ENCODE measurements at regions not wholly inside any gene's neighbourhood (a gene's known extent, or its start where the extent isn't known, plus 50 kb on each side); places are given as distances from the start of the nearest gene placed in this dataset.
A peak's percentile ranks its signal among the peaks of the same experiment; 100 is the strongest.

DNA sequence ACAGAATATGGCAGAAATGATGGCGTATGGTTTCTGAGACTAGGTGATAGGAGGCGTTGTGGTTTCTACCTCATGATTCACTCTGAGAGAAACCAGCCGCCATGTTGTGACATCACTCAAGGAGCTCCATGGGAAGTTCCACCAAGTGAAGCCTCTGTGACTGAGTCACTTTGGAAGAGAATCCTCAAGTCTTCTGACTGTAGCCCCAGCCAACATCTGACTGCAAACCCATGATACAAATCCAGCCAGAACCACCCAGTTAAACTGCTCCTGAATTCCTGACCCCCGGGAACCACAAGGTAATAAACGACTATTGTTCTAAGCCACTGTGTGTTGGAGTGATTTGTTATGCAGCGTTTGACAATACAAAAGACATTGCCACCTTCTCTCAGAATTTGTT, 91.1 kb upstream of the CARD11 start:
- 91% methylated on average over 4 of the region's 6 CpGs for WGBS (ENCODE audit: insufficient coverage)
- CTCF ChIA-PET, result interaction anchor here (1.2 to 5.6 kb wide), 5 partner anchors 12 to 265 kb away, joined by 3 to 27 read pairs (median 5); no protein-coding TSS in a partner anchor
- Histone ChIP-seq H3K27ac (ENCODE audit: insufficient read depth in 1 of 2, low read depth in 1 of 2, low read length in 2 of 2, poor library complexity in 1 of 2, severe bottlenecking in 2 of 2) (no peak overlapping the region), H3K36me3 (ENCODE audit: control insufficient read depth in 4 of 4, insufficient read depth in 4 of 4, low read length in 3 of 4) (no peaks in the 10 kb centered on the region), H3K4me3 (ENCODE audit: control insufficient read depth in 1 of 7, extremely low read depth in 1 of 7, insufficient read depth in 4 of 7, low read depth in 2 of 7, low read length in 6 of 7) (no peak overlapping the region), H3K4me1 (ENCODE audit: control extremely low read depth in 1 of 4, control insufficient read depth in 4 of 4, insufficient read depth in 4 of 4, low read length in 3 of 4) (peaks cover 7 to 26% (median 13%) of the 10 kb centered on the region in 4 experiments), H3K27me3 (replicated peaks in 2 of 5; ENCODE audit: control insufficient read depth in 4 of 5, insufficient read depth in 5 of 5, low read length in 4 of 5) (no peaks in the 10 kb centered on the region), H3K9me3 (ENCODE audit: control extremely low read depth in 1 of 5, control insufficient read depth in 4 of 5, insufficient read depth in 2 of 5, low read depth in 1 of 5, low read length in 4 of 5) (peaks cover 0 to 6% (median 2%) of the 10 kb centered on the region in 5 experiments)
- POLR2A ChIA-PET, result interaction anchor here (1.0 kb wide), 1 partner anchor 12 kb away, joined by 5 read pairs; no protein-coding TSS in a partner anchor
- DNase-seq, result peak; percentile 39 to 79 (median 76)

DNA sequence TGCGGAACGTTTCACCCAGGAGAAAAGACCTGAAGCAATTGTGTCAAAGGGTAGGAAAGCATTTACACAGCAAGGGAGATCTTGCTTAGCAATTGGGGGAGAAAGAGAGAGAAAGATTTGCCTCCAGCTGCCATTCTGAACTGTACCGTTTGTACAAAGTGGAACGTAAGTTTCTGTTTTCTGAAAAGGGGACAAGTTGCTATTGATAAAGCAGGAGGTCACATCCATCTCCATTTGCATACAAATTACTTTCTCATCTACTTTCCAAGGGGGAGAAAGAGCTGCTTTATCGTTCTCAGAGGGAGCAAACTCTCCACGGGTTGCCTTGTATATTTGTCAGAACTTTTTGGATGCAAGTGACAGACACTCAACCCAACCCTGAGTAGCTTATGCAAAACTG, 92.0 kb upstream of the CARD11 start:
- WGBS (ENCODE audit: insufficient coverage), result 80% methylated on average over 2 of the region's 6 CpGs
- Histone ChIP-seq H3K4me3 (ENCODE audit: control insufficient read depth in 1 of 7, extremely low read depth in 1 of 7, insufficient read depth in 4 of 7, low read depth in 2 of 7, low read length in 6 of 7) (no peak overlapping the region), H3K36me3 (ENCODE audit: control insufficient read depth in 4 of 4, insufficient read depth in 4 of 4, low read length in 3 of 4) (no peaks in the 10 kb centered on the region), H3K27ac (ENCODE audit: insufficient read depth in 1 of 2, low read depth in 1 of 2, low read length in 2 of 2, poor library complexity in 1 of 2, severe bottlenecking in 2 of 2) (no peak overlapping the region), H3K27me3 (replicated peaks in 2 of 5; ENCODE audit: control insufficient read depth in 4 of 5, insufficient read depth in 5 of 5, low read length in 4 of 5) (no peaks in the 10 kb centered on the region), H3K9me3 (ENCODE audit: control extremely low read depth in 1 of 5, control insufficient read depth in 4 of 5, insufficient read depth in 2 of 5, low read depth in 1 of 5, low read length in 4 of 5) (peaks cover 0 to 5% (median 2%) of the 10 kb centered on the region in 5 experiments), H3K4me1 (ENCODE audit: control extremely low read depth in 1 of 4, control insufficient read depth in 4 of 4, insufficient read depth in 4 of 4, low read length in 3 of 4) (peaks cover 7 to 26% (median 13%) of the 10 kb centered on the region in 4 experiments)
- DNase-seq, result no peak
- ChIA-PET CTCF (interaction anchor here (1.2 to 5.6 kb wide), 4 partner anchors 11 to 45 kb away, joined by 3 to 27 read pairs (median 9); no protein-coding TSS in a partner anchor), POLR2A (no interaction called here)

DNA sequence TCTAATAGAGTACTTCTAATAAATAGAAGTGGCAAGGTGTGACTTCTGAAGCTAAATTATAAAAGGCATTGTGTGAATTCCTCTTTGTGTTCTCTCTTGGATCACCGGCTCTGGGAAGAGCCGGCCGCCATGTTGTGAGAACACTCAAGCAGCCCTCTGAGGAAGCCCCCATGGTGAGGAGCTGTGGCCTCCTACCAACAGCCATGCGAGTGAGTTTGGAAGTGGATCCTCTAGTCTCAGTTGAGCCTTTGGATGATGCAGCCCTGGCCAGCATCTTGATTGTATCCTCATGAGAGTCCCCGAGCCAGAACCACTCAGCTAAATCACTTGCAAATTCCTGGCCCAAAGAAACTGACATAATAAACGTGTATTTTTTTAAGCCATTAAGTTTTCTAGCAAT, 94.5 kb upstream of the CARD11 start:
- ChIA-PET POLR2A (no interaction called here), CTCF (interaction anchor here (1.2 to 5.6 kb wide), 2 partner anchors 8 to 12 kb away, joined by 3 to 27 read pairs; no protein-coding TSS in a partner anchor)
- H3K27ac ChIP-seq (ENCODE audit: insufficient read depth in 1 of 2, low read depth in 1 of 2, low read length in 2 of 2, poor library complexity in 1 of 2, severe bottlenecking in 2 of 2), result no peak overlapping the region
- H3K9me3 ChIP-seq (ENCODE audit: control extremely low read depth in 1 of 5, control insufficient read depth in 4 of 5, insufficient read depth in 2 of 5, low read depth in 1 of 5, low read length in 4 of 5), result no peaks in the 10 kb centered on the region
- no peak overlapping the region for H3K4me3 ChIP-seq (ENCODE audit: control insufficient read depth in 1 of 7, extremely low read depth in 1 of 7, insufficient read depth in 4 of 7, low read depth in 2 of 7, low read length in 6 of 7)
- H3K27me3 ChIP-seq (replicated peaks in 2 of 5; ENCODE audit: control insufficient read depth in 4 of 5, insufficient read depth in 5 of 5, low read length in 4 of 5), result no peaks in the 10 kb centered on the region
- no peak for DNase-seq
- 93% methylated on average over 4 of the region's 6 CpGs for WGBS (ENCODE audit: insufficient coverage)
- peaks cover 7 to 24% (median 13%) of the 10 kb centered on the region in 4 experiments for H3K4me1 ChIP-seq (ENCODE audit: control extremely low read depth in 1 of 4, control insufficient read depth in 4 of 4, insufficient read depth in 4 of 4, low read length in 3 of 4)
- no peaks in the 10 kb centered on the region for H3K36me3 ChIP-seq (ENCODE audit: control insufficient read depth in 4 of 4, insufficient read depth in 4 of 4, low read length in 3 of 4)

DNA sequence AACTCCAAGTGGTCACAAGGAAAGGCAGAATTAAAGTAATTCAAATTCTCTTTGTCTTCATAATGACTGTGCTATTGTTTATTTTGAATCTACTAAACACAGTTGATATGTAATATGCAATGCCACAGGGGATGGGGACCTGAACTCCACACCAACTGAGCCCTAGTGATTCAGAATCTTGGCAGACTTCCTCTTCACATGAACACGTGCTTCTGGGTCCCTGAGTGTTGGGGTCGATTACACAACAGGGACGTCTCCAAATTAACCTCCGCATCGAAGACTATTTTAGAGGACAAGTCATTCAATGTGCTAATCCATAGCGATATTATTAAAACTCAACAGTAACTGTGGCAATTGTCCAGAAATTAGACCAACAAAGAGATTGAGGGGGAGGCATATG, 95.3 kb upstream of the CARD11 start:
- no peak overlapping the region for H3K4me3 ChIP-seq (ENCODE audit: control insufficient read depth in 1 of 7, extremely low read depth in 1 of 7, insufficient read depth in 4 of 7, low read depth in 2 of 7, low read length in 6 of 7)
- WGBS (ENCODE audit: insufficient coverage), result 4% methylated on average over 5 of the region's 6 CpGs
- peak; percentile 38 to 78 (median 76) for DNase-seq
- ChIA-PET CTCF (no interaction called here), POLR2A (no interaction called here)
- H3K27ac ChIP-seq (ENCODE audit: insufficient read depth in 1 of 2, low read depth in 1 of 2, low read length in 2 of 2, poor library complexity in 1 of 2, severe bottlenecking in 2 of 2), result no peak overlapping the region
- H3K4me1 ChIP-seq (ENCODE audit: control extremely low read depth in 1 of 4, control insufficient read depth in 4 of 4, insufficient read depth in 4 of 4, low read length in 3 of 4), result peaks cover 2 to 18% (median 11%) of the 10 kb centered on the region in 4 experiments
- no peaks in the 10 kb centered on the region for H3K27me3 ChIP-seq (replicated peaks in 2 of 5; ENCODE audit: control insufficient read depth in 4 of 5, insufficient read depth in 5 of 5, low read length in 4 of 5)
- H3K36me3 ChIP-seq (ENCODE audit: control insufficient read depth in 4 of 4, insufficient read depth in 4 of 4, low read length in 3 of 4), result no peaks in the 10 kb centered on the region
- no peaks in the 10 kb centered on the region for H3K9me3 ChIP-seq (ENCODE audit: control extremely low read depth in 1 of 5, control insufficient read depth in 4 of 5, insufficient read depth in 2 of 5, low read depth in 1 of 5, low read length in 4 of 5)

DNA sequence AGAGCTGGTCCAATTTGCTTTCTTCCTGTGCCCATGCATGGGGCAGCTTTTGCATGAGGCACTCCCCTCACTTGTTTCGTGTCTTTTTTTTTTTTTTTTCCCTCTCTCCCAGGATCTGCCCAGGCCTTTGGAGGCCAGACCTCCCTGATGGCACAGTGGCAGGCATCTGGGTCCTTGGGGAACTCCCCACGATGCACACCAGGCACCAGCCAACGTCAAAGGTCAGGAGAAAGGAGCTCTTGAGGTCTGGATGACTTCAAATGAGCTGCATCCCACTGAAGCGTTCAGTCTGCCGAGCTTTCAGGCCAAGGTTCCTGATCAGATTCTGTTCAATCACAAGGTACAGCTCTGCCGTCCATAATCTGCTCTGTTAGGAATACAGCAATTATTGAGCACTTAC, 97.2 kb upstream of the CARD11 start:
- Histone ChIP-seq H3K4me3 (ENCODE audit: control insufficient read depth in 1 of 7, extremely low read depth in 1 of 7, insufficient read depth in 4 of 7, low read depth in 2 of 7, low read length in 6 of 7) (no peak overlapping the region), H3K27me3 (replicated peaks in 2 of 5; ENCODE audit: control insufficient read depth in 4 of 5, insufficient read depth in 5 of 5, low read length in 4 of 5) (no peaks in the 10 kb centered on the region), H3K27ac (ENCODE audit: insufficient read depth in 1 of 2, low read depth in 1 of 2, low read length in 2 of 2, poor library complexity in 1 of 2, severe bottlenecking in 2 of 2) (no peak overlapping the region), H3K9me3 (ENCODE audit: control extremely low read depth in 1 of 5, control insufficient read depth in 4 of 5, insufficient read depth in 2 of 5, low read depth in 1 of 5, low read length in 4 of 5) (no peaks in the 10 kb centered on the region), H3K4me1 (ENCODE audit: control extremely low read depth in 1 of 4, control insufficient read depth in 4 of 4, insufficient read depth in 4 of 4, low read length in 3 of 4) (peaks cover 0 to 7% (median 2%) of the 10 kb centered on the region in 4 experiments), H3K36me3 (ENCODE audit: control insufficient read depth in 4 of 4, insufficient read depth in 4 of 4, low read length in 3 of 4) (no peaks in the 10 kb centered on the region)
- WGBS (ENCODE audit: insufficient coverage), result 71% methylated on average over 2 of the region's 6 CpGs
- ChIA-PET POLR2A (no interaction called here), CTCF (interaction anchor here (1.0 kb wide), 1 partner anchor 164 kb away, joined by 3 read pairs; no protein-coding TSS in a partner anchor)
- DNase-seq, result no peak

DNA sequence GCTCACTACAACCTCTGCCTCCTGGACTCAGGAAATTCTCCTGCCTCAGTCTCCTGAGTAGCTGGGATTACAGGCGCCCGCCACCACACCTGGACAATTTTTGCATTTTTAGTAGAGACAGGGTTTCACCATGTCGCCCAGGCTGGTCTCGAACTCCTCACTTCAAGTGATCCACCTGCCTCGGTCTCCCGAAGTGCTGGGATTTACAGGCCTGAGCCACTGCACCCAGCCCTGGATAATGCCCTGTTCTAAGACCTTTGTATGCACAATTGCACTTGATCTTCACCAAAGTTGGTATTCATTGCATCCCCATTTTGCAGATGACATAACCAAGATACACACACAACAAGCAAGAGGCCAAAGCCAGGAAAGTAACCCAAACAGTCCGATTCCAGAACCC, 97.7 kb upstream of the CARD11 start:
- H3K27me3 ChIP-seq (replicated peaks in 2 of 5; ENCODE audit: control insufficient read depth in 4 of 5, insufficient read depth in 5 of 5, low read length in 4 of 5), result no peaks in the 10 kb centered on the region
- no peaks in the 10 kb centered on the region for H3K36me3 ChIP-seq (ENCODE audit: control insufficient read depth in 4 of 4, insufficient read depth in 4 of 4, low read length in 3 of 4)
- H3K27ac ChIP-seq (ENCODE audit: insufficient read depth in 1 of 2, low read depth in 1 of 2, low read length in 2 of 2, poor library complexity in 1 of 2, severe bottlenecking in 2 of 2), result no peak overlapping the region
- ChIA-PET POLR2A (no interaction called here), CTCF (interaction anchor here (1.0 kb wide), 1 partner anchor 165 kb away, joined by 3 read pairs; no protein-coding TSS in a partner anchor)
- H3K9me3 ChIP-seq (ENCODE audit: control extremely low read depth in 1 of 5, control insufficient read depth in 4 of 5, insufficient read depth in 2 of 5, low read depth in 1 of 5, low read length in 4 of 5), result no peaks in the 10 kb centered on the region
- H3K4me1 ChIP-seq (ENCODE audit: control extremely low read depth in 1 of 4, control insufficient read depth in 4 of 4, insufficient read depth in 4 of 4, low read length in 3 of 4), result peaks cover 0 to 9% (median 2%) of the 10 kb centered on the region in 4 experiments
- no peak for DNase-seq
- WGBS (ENCODE audit: insufficient coverage), result 97% methylated on average over 6 of the region's 7 CpGs
- H3K4me3 ChIP-seq (ENCODE audit: control insufficient read depth in 1 of 7, extremely low read depth in 1 of 7, insufficient read depth in 4 of 7, low read depth in 2 of 7, low read length in 6 of 7), result no peak overlapping the region

DNA sequence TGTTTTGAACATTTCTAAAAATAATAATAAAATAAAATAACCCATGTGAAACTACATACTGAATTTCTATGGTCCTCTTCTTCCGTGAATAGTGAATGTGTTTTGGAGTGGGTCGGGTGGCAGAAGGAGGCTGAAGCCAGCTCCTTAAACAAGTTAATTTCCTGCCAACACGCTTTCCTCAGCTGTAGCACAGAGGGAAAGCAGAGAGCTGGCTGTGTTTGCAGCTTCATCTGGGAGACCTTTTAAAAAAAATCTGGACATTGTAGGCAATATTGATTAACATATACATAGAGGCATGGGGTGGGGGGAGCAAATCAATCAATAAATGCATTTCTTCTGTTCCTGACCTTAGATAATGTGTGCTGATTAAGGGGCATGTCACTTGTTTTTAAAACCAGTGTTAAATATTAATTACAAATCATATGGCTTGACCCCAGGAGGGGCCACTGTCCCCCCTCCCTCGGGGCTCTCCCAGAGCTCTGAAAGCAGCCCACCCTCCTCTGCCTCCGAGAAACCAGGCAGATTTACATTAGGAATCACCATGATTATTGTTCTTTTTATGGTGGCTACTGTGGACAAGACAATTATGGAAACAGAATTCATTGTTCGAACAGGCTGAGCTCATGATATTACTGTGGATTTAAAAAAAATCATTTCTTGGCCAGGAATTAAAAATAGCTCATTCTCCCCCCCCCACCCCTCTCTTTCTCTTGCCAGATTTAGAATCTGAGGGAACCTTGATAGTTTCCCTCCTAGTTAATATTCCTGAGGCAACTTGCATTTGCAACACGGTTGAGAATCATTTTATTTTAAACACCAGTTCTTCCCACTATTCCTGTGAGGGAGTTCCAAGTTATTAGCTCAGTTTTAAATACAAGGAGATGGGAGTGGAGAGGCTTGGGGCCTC, 100.5 kb upstream of the CARD11 start:
- DNase-seq, result no peak
- Histone ChIP-seq H3K36me3 (ENCODE audit: control insufficient read depth in 4 of 4, insufficient read depth in 4 of 4, low read length in 3 of 4) (no peaks in the 10 kb centered on the region), H3K4me3 (ENCODE audit: control insufficient read depth in 1 of 7, extremely low read depth in 1 of 7, insufficient read depth in 4 of 7, low read depth in 2 of 7, low read length in 6 of 7) (no peak overlapping the region), H3K27me3 (replicated peaks in 2 of 5; ENCODE audit: control insufficient read depth in 4 of 5, insufficient read depth in 5 of 5, low read length in 4 of 5) (no peaks in the 10 kb centered on the region), H3K9me3 (ENCODE audit: control extremely low read depth in 1 of 5, control insufficient read depth in 4 of 5, insufficient read depth in 2 of 5, low read depth in 1 of 5, low read length in 4 of 5) (no peaks in the 10 kb centered on the region), H3K27ac (ENCODE audit: insufficient read depth in 1 of 2, low read depth in 1 of 2, low read length in 2 of 2, poor library complexity in 1 of 2, severe bottlenecking in 2 of 2) (no peak overlapping the region), H3K4me1 (ENCODE audit: control extremely low read depth in 1 of 4, control insufficient read depth in 4 of 4, insufficient read depth in 4 of 4, low read length in 3 of 4) (peaks cover 0 to 21% (median 15%) of the 10 kb centered on the region in 4 experiments)
- WGBS (ENCODE audit: insufficient coverage), result 64% methylated on average over 3 of the region's 7 CpGs
- POLR2A ChIA-PET, result no interaction called here
- CTCF ChIA-PET, result interaction anchor here (1.6 to 1.9 kb wide), 2 partner anchors 10 to 55 kb away, joined by 6 to 7 read pairs; no protein-coding TSS in a partner anchor
